Rectal smooth muscle tissue (tissue), 1 donor: ENCODE measurements at regions not wholly inside any gene's neighbourhood (a gene's known extent, or its start where the extent isn't known, plus 50 kb on each side); places are given as distances from the start of the nearest gene placed in this dataset.

Source experiments
- H3K27ac ChIP-seq: one replicate; pipeline ENCODE4 v1.7.0; 2013; ENCODE audit warnings: low read depth, low read length, inconsistent platforms
- H3K27me3 ChIP-seq: one replicate; pipeline ENCODE4 v1.7.0; 2013; ENCODE audit warnings: low read length; ENCODE audit not compliant: control insufficient read depth, insufficient read depth
- H3K36me3 ChIP-seq: one replicate; pipeline ENCODE4 v1.7.0; 2013; ENCODE audit warnings: low read length; ENCODE audit not compliant: control insufficient read depth, insufficient read depth
- H3K4me1 ChIP-seq: one replicate; pipeline ENCODE4 v1.7.0; 2013; ENCODE audit warnings: low read length; ENCODE audit not compliant: control insufficient read depth, insufficient read depth
- H3K4me3 ChIP-seq: one replicate; pipeline ENCODE4 v1.7.0; 2013; ENCODE audit warnings: low read length
- H3K9ac ChIP-seq: one replicate; pipeline ENCODE4 v1.7.0; 2013; ENCODE audit warnings: low read length

GRCh38 chr11:129729823-129730222 is 85.8 kb upstream of the TMEM45B start:
- Histone ChIP-seq H3K27me3 (peaks cover 2% of the 10 kb centered on the region), H3K4me3 (no peak overlapping the region), H3K9ac (no peak overlapping the region), H3K27ac (no peak overlapping the region), H3K36me3 (no peaks in the 10 kb centered on the region), H3K4me1 (no peaks in the 10 kb centered on the region)

GRCh38 chr11:129731316-129731715 is 84.3 kb upstream of the TMEM45B start:
- Histone ChIP-seq H3K4me3 (no peak overlapping the region), H3K36me3 (no peaks in the 10 kb centered on the region), H3K4me1 (no peaks in the 10 kb centered on the region), H3K27me3 (peaks cover 2% of the 10 kb centered on the region), H3K27ac (no peak overlapping the region), H3K9ac (no peak overlapping the region)

- no peak overlapping the region for H3K4me3 ChIP-seq
- no peak overlapping the region for H3K27ac ChIP-seq
- H3K27me3 ChIP-seq, result peaks cover 2% of the 10 kb centered on the region
- H3K4me1 ChIP-seq, result no peaks in the 10 kb centered on the region
- H3K9ac ChIP-seq, result no peak overlapping the region
- no peaks in the 10 kb centered on the region for H3K36me3 ChIP-seq
Observed at GRCh38 chr11:129732941-129733340, 82.7 kb upstream of the TMEM45B start.

- Histone ChIP-seq H3K9ac (no peak overlapping the region), H3K27ac (no peak overlapping the region)
Observed at GRCh38 chr11:129733384-129733783, 82.3 kb upstream of the TMEM45B start.

GRCh38 chr11:129733981-129734380 is 81.7 kb upstream of the TMEM45B start:
- no peaks in the 10 kb centered on the region for H3K36me3 ChIP-seq
- H3K27ac ChIP-seq, result no peak overlapping the region
- H3K27me3 ChIP-seq, result peaks cover 2% of the 10 kb centered on the region
- no peak overlapping the region for H3K9ac ChIP-seq
- H3K4me1 ChIP-seq, result no peaks in the 10 kb centered on the region
- H3K4me3 ChIP-seq, result no peak overlapping the region

More at GRCh38 chr11:129733384-129733783, 82.3 kb upstream of the TMEM45B start:
- Histone ChIP-seq H3K36me3 (no peaks in the 10 kb centered on the region), H3K4me3 (no peak overlapping the region), H3K27me3 (peaks cover 2% of the 10 kb centered on the region), H3K4me1 (no peaks in the 10 kb centered on the region)

GRCh38 chr11:129734654-129735053 is 81.0 kb upstream of the TMEM45B start:
- H3K9ac ChIP-seq, result no peak overlapping the region
- H3K4me1 ChIP-seq, result no peaks in the 10 kb centered on the region
- H3K27me3 ChIP-seq, result peaks cover 2% of the 10 kb centered on the region
- no peak overlapping the region for H3K4me3 ChIP-seq
- no peak overlapping the region for H3K27ac ChIP-seq
- H3K36me3 ChIP-seq, result no peaks in the 10 kb centered on the region

GRCh38 chr11:129737831-129738230 is 77.8 kb upstream of the TMEM45B start:
- Histone ChIP-seq H3K4me1 (no peaks in the 10 kb centered on the region), H3K27ac (no peak overlapping the region), H3K27me3 (no peaks in the 10 kb centered on the region), H3K9ac (no peak overlapping the region), H3K4me3 (no peak overlapping the region), H3K36me3 (no peaks in the 10 kb centered on the region)

GRCh38 chr11:129738242-129738641 is 77.4 kb upstream of the TMEM45B start:
- Histone ChIP-seq H3K27ac (no peak overlapping the region), H3K36me3 (no peaks in the 10 kb centered on the region), H3K27me3 (no peaks in the 10 kb centered on the region), H3K4me1 (no peaks in the 10 kb centered on the region), H3K4me3 (no peak overlapping the region), H3K9ac (no peak overlapping the region)

- H3K9ac ChIP-seq, result no peak overlapping the region
- no peak overlapping the region for H3K4me3 ChIP-seq
- no peaks in the 10 kb centered on the region for H3K27me3 ChIP-seq
- H3K36me3 ChIP-seq, result no peaks in the 10 kb centered on the region
- no peak overlapping the region for H3K27ac ChIP-seq
- no peaks in the 10 kb centered on the region for H3K4me1 ChIP-seq
Observed at GRCh38 chr11:129739339-129739738, 76.3 kb upstream of the TMEM45B start.

GRCh38 chr11:129740125-129740719 is 75.4 kb upstream of the TMEM45B start:
- H3K4me3 ChIP-seq, result no peak overlapping the region
- no peaks in the 10 kb centered on the region for H3K36me3 ChIP-seq
- no peaks in the 10 kb centered on the region for H3K27me3 ChIP-seq
- H3K4me1 ChIP-seq, result no peaks in the 10 kb centered on the region
- H3K27ac ChIP-seq, result no peak overlapping the region
- H3K9ac ChIP-seq, result no peak overlapping the region

GRCh38 chr11:129743112-129743815 is 72.4 kb upstream of the TMEM45B start:
- Histone ChIP-seq H3K27ac (no peak overlapping the region), H3K36me3 (no peaks in the 10 kb centered on the region)

GRCh38 chr11:129747071-129747470 is 68.6 kb upstream of the TMEM45B start:
- no peak overlapping the region for H3K27ac ChIP-seq
- H3K36me3 ChIP-seq, result no peaks in the 10 kb centered on the region
- H3K4me3 ChIP-seq, result no peak overlapping the region
- H3K27me3 ChIP-seq, result no peaks in the 10 kb centered on the region
- peaks cover 2% of the 10 kb centered on the region for H3K4me1 ChIP-seq
- no peak overlapping the region for H3K9ac ChIP-seq

More at GRCh38 chr11:129743112-129743815, 72.4 kb upstream of the TMEM45B start:
- H3K4me3 ChIP-seq, result no peak overlapping the region
- no peak overlapping the region for H3K9ac ChIP-seq
- H3K4me1 ChIP-seq, result no peaks in the 10 kb centered on the region
- no peaks in the 10 kb centered on the region for H3K27me3 ChIP-seq

GRCh38 chr11:129749141-129749540 is 66.5 kb upstream of the TMEM45B start:
- Histone ChIP-seq H3K4me1 (peaks cover 2% of the 10 kb centered on the region), H3K36me3 (no peaks in the 10 kb centered on the region), H3K9ac (no peak overlapping the region), H3K4me3 (no peak overlapping the region), H3K27me3 (no peaks in the 10 kb centered on the region), H3K27ac (no peak overlapping the region)
